Body of pancreas (tissue), 4 donors: ENCODE measurements at regions not wholly inside any gene's neighbourhood (a gene's known extent, or its start where the extent isn't known, plus 50 kb on each side); places are given as distances from the start of the nearest gene placed in this dataset.

Source experiments
- CTCF ChIP-seq, 7 experiments: fragments of 450-650 bp in 4 of 7; fragments of 200-600 bp in 3 of 7; sonication (generic) in 3 of 7; IDR thresholded peaks; one replicate each; pipeline ENCODE4 v1.5.1; 2016 to 2019; ENCODE audit warnings: antibody characterized with exemption in 7 of 7
- POLR2A ChIP-seq, 3 donors: fragments of 450-650 bp; IDR thresholded peaks; one replicate each; pipeline ENCODE4 v1.6.1; 2016; ENCODE audit warnings: antibody characterized with exemption in 3 of 3, mild to moderate bottlenecking in 2 of 3

DNA sequence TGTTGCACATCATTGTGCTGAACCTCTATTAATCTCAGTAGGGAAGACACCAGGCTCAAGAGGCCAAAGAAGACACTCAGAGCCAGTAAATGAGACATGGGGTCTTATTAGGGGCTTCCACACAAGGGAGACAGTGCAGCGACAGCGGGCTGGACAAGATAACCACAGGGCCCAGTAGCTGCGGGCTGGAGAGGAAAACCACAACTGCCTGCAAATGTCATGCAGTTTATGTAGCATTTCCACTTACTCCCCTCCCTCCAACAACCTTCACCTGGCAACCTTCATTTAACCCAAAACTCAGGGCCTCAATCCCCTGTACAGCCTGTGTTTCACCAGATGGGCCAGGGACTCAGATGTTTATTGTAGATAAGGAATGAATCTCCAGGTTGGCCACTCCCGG, 185.6 kb downstream of the UTP18 start:
- no peak for TF ChIP-seq CTCF (IDR thresholded peaks at IDR 0.05)
- no peak for TF ChIP-seq POLR2A (IDR thresholded peaks at IDR 0.05)
